ENCODE measurements at regions not wholly inside any gene's neighbourhood (a gene's known extent, or its start where the extent isn't known, plus 50 kb on each side); places are given as distances from the start of the nearest gene placed in this dataset.

DNA sequence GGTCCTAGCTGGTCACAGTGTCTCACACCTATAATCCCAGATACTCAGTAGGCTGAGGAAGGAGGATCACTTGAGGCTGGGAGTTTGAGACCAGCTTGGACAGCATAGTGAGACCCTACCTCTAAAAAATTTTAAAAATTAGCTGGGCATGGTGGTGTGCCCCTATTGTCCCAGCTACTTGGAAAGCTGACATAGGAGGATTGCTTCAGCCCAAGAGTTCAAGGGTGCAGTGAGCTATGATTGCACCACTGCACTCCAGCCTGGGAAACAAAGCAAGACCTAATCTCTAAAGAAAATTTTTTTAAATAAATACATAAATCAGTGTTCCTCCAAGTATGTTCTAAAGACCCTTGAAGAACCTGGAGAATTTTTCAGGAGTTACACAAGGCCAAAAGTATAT is 50.6 kb upstream of the GNAO1 start:
- DNase-seq (ENCODE audit: low read depth) = no peak

DNA sequence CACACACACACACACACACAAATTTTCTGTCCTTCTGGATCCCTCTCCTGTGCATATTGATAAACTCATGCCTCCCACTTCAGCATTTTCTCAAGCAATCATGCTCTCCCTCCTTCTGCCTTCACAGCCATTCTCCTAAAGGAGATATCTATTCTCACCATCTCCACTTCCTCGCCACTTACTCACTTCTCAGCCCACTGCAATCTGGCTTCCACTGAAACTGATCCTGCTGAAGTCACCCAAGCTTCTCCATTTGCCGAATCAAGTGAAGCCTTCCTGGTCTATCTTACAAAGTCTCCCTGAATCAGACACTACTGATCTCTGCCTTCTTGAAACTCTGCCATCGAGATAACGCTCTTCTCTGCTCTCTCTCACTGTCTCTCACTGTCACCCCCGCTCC is 54.0 kb upstream of the GNAO1 start:
- no peak for DNase-seq (ENCODE audit: low read depth)

DNA sequence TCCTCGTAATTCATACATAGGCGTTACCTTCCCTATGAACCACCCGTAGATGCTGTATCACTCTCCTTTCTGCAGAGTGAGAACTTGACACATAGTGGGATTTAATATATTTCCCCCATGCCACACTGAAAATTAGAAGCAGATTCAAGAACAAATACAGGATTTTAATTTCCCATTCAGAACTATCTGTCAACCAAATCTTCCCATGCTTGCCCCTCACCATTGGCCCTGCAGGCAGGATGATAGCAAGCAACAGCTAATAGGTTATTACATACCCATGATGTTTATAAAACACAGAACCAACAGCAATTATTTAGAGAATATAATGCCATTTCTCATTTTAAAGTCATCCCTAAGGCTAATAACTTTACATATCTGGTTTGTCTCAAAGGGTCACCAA is 55.0 kb upstream of the GNAO1 start:
- no peak for DNase-seq (ENCODE audit: low read depth)

DNA sequence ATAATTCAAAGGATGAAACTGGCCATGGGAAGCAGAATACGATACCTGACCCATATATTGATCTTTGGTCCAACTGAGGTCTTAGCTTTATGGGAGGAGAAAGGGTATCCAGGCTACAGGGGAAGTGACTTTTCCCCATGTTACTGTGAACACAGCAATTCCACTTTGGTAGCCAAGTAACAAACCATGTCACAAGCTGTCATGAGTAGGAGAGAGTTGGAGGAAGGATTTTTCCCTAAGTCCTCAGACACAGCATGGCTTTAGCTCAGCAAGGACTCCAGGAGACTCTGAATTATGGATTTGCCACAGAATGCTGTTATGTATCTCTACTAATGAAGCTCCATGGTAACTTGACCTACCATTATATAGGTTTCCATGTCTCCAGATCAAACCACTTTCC is 56.5 kb upstream of the GNAO1 start:
- no peak for DNase-seq (ENCODE audit: low read depth)

DNA sequence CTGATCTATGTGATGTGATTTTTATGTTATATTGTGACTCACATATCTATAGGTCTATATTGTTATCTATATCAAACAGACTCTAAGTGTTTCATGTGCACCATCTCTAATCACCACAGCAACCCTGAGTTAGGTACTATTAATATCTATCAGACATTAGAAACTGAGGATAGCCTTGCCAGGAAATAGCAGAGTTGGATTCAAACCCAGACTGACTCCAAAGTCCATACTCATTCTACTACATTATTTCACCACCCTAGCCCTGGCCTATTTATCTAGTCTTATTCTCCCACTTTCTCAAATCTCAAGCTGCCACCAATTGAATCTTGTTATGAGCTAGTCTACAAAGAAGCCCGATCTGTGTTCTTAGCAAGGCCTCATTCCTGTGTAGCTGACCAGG is 65.4 kb upstream of the GNAO1 start:
- no peak for DNase-seq (ENCODE audit: low read depth)

DNA sequence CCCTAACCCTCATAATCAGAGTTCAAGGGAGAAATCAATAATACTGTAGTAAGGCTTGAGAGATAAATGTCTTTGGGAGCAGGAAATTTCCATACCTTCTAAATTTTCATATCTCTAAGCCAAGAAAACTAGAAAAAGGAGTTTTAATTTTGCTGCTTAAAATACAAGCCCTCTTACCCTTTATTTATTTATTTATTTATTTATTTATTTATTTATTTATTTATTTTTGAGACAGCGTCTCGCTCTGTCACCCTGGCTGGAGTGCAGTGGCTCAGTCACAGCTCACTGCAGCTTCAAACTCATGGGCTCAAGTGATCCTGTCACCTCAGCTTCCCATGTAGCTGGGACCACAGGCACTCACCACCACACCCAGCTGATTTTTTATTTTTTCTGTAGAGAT is 69.0 kb upstream of the GNAO1 start:
- DNase-seq (ENCODE audit: low read depth) = no peak

DNA sequence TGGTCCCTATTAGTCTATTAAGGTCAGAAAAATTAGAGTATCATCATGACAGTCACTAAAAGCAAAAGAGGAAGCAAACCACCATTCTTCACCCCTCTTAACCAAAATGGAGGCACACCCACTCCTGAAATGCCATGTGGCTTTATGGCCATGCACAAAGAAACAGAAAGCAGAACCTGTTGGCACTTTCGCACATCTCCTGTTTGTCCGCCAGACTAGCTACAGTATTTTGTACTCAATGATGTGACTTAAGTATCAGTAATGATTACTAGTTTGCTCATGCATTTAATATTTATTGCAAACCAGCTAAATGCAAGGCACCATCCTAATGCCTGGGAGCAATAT is 70.2 kb upstream of the GNAO1 start:
- DNase-seq (ENCODE audit: low read depth) = no peak

DNA sequence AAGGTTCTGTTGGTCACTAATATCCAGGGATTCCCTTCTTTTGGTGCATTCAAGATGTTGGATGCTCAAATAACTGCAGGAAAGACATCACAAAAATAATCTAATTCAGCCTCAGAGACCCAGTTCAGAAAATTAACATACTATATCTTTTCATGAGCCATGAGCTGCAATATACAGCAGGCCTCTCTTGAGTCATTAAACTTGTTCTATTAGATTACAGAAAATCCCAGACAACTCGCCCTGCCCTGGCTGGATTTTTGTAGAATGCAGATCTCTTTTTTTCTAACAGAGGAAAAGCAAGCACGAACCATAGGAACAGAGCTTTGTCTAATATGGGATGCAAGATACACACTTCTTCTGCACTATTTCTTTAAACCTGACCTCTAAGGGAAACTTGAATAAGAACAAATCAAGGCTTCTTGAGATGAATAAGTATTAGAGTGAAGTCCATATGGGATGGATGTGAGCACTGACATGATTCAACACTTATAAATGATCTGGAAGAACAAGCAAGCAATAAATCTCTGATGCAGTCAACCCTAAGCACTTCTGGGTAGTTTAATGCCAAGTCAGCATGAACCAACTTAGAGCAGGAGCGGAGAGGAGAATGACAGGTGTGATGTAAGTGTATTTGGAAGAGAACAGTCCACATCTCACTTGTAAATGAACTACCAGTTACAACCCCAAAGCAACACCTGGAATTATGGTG is 70.7 kb upstream of the GNAO1 start:
- no peak for DNase-seq (ENCODE audit: low read depth)

DNA sequence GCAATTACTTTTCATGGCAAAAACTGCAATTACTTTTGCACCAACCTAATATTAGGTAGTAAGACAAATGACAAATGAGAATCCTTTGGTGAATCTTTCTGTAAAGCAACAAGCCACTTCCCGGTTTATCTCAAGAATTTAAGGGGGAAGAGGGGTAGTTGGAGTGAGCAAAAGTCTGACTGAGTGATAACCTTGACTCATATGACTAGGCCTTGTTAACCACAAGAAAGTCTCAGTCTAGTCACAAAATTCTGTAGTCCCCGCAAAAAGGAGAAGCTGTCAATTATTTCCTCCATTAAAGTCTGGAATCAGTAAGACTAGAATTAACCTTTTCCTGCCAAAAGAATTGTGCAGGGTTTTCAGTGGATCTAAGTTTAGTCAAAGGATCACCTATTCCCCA is 72.2 kb upstream of the GNAO1 start:
- DNase-seq (ENCODE audit: low read depth) = no peak

DNA sequence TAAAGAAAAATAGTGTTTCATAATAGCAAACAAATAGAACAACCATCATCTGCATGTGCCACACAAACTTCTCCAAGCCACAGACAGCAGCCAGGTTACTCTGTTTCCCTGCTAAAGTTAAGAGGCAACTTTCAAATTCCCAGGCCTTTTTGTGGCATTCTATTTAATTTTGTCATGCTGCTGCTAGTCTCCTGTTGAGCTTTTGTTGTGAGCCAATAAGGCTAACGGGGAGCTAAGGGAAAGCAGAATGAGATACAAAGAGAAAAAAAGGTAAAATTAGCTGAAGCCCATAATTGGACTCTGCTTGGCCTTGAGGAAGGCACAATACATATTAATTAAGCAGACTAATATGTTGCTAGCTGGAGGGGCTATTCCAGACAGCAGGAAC is 74.7 kb upstream of the GNAO1 start:
- DNase-seq (ENCODE audit: low read depth) = no peak

DNA sequence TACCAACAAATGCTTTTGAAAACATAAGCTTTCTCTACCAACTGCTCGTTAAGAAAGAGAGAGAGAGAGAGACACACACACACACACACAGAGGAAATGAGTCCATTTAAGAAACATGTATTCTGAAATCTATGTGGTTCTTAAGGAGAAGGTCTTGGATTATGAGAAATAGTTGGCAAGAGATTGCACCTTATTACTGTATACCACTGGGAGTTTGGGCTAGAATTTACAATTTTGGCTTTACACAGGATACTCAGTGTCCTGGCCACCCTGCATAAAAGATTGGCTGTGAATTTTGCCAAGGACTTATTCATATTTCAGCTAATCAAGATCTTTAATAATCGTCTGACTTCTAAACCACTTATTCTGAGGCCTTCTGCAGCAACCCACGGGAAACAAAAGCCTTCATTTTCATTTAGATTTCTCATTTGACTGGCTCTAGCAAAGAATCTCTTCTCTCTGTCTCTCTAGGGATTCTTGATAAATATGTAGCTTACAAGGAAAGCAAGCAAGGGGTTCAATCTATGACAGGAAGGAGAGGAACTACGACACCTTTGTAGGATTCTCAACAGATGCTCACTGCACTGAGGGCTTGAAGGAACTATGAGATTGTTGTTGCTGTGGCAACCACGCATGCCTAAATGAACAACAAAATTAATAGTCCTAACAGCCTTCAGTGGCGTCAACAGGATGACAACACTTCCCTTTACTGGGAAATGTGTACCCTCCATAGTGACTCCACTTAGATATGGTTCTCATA is 75.3 kb upstream of the GNAO1 start:
- DNase-seq (ENCODE audit: low read depth) = no peak

DNA sequence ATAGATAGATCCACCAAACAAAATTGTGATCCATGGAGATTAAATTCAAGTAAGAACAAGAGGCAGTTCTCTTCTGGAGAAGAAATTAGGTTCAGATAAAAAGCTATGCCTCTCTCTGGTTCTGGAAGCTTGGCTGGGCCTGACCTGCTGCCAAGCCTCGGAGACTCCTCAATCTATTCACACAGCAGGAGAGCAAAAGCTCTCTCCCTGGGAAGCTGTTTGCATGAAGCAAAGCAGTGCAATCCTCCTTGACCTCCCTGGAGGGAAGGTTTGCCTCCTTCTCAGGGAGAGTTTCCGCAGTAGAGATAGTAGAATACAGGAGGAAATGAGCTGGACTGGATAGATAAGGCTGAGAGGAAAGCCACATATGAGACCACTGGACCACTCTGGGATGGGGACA is 78.1 kb upstream of the GNAO1 start:
- DNase-seq (ENCODE audit: low read depth) = no peak

DNA sequence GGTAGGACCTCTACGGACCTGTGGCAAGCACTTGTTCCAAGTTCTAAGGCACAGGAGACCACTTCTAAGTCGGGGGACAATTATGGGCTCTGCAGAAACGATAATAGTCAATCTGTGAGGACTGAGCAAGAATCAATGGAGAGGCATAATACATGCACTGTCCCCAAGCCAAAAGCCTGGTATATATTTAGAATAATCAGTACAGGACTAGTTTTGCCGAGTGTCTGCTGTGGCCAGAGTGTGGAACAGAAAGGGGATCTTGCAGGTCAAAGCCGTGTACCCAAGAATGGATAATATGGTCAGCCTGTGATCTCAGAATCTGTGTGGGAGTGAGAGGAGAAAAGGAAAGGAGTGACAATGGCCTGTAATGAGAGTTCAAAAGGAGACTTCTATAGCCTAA is 80.2 kb upstream of the GNAO1 start:
- DNase-seq (ENCODE audit: low read depth) = no peak

DNA sequence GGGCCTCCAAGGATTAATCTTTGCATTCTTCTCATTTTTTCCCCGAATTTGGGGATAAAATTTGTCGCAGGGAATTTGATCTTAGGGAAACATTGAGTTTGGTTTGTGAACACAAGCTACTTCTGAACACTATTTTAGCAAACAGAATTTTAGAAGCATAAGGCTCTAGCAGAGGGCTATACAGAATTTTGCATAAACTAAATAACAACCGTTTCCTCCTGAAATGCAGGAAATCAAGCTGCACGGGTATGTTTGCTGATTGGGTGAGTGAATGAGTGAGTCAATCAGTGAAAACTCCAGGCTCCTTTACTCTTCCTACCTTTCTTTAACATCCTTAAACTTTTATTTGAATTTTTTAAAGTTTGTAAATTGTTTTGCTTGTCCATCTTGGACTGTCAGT is 81.3 kb upstream of the GNAO1 start:
- DNase-seq (ENCODE audit: low read depth) = no peak

DNA sequence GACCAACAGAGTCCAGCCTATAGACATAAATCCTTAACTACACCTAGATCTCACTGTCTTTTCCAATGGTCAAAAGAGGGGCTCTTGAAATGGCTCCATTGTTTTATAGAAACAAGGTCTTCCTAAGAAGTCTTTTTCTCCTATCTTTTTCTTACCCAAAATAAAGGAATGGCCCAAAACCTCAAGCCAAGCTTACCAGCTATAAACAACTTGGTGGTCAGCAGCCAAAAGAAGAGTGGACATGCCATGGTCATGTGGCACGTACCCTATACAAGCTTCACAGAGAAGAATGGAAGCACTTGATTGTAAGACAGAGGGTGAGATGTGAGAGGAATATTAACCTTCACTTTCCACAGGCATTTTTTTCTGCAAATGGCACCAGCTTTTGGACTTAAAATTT is 82.1 kb upstream of the GNAO1 start:
- no peak for DNase-seq (ENCODE audit: low read depth)

DNA sequence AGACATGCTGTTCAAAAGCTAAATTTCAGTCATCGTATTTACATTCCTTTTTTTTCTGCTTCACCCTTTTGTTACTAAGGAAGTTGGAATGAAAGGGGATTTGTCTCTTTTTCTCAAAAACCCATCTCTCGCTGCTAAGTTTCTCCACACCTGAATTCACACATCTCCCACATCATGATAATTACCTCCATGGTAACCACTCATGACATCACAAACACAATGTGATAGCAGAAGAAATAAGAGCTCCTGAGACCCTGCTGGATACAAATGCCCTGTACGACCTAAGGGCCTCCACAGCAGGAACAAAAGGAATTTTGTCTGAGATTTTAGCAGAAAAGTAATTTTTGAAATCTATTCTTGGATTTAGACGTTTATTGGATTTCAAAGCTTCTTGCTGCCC is 82.6 kb upstream of the GNAO1 start:
- no peak for DNase-seq (ENCODE audit: low read depth)

DNA sequence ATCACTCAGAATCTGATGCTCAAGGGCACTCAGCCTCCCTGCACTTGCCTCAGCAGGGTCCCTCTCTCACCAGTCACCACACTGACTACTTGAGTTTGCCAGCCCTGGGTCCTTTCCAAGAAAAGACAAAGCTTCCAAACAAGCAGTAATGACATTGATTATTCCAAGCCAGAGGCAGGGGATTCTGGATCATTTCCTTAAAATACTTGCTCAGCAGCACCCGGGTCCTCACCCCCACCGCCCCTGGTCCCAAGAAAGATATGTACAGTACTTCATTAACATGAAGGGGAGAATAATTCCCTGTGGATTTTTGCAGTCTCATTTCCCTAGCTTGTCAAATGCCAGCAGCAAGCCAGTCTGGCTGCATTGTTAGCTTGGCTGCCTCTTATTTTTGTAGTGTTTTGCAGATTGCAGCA is 83.2 kb upstream of the GNAO1 start:
- DNase-seq (ENCODE audit: low read depth) = no peak

DNA sequence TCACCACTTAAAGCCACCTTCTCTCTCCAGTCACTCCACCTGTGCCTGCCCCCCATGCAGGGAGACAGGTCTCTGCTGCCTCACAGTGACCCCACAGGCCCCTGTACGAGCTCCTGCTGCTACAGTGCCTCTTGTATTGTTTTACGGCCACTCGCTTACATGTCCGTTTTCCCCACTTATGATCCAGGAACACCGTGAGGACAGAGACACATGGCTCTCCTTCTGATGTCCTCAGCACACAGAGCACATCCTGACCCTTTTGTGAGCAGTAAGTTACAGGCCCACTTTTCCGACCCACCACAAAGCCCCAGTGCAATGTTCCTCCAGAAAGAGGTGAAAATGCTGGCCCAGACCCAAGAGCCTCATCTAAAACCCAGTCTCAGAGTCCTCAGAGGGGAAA is 84.8 kb upstream of the GNAO1 start:
- DNase-seq (ENCODE audit: low read depth) = no peak

DNA sequence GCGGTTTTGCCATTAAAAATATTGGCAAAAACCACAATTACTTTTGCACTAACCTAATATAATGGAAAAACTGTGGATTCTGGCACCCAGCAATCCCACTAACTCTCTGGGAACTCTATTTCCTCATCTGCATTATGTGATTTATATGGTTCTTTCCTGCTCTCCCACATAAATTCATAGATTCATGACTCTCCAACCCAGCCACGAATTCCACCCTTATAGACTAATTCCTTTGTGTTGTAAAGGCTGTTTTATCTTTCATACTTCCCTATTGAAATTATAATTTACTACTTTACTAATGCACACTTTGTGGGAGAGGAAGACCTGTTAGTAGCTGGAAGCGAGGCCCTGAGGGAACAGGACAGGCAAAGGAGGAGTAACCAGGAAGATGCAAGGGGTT is 88.4 kb upstream of the GNAO1 start:
- DNase-seq (ENCODE audit: low read depth) = no peak

DNA sequence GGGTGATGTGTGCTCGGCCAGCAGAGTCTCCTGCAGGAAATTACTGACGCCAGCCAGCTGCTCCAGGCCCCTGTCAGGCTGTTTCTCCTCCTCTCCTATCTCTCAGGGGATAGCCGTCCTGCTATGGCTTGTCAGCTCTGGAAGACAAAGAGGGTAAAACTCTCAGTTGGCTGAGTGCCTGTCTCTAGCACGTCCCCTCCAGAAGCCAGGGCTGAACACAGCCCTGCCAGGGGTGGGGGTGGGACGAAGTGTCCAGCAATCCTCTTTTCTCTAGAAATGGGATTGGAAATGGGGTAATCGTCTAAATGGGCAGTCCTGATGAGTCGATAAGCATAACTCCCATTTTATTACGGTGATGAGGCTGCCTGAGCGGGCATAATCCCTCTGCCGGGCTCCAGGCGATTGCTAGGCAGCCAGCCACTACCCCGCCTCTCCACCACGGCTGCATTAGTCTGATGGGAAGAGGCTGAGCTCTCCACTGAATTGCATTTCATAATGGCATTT is 89.1 kb upstream of the GNAO1 start:
- no peak for DNase-seq (ENCODE audit: low read depth)

DNA sequence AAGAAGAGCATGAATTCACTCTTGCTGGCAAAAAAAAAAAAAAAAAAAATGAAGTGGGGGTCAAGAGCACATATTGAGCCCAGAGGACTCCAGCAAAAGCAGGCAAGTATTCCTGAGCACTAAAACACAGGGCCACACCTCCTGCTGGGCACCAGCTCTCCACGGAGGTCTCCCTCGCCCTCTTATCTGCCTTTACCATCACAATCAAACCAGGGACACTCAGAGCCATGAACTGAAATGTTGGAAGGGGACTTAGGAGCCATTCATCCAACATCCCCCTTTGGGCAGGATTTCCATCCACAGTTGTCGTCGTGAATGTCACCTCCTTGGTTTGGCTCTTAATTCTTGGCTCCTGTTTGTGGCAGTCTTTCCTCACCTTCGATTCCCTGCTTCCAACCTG is 89.8 kb upstream of the GNAO1 start:
- DNase-seq (ENCODE audit: low read depth) = no peak

DNA sequence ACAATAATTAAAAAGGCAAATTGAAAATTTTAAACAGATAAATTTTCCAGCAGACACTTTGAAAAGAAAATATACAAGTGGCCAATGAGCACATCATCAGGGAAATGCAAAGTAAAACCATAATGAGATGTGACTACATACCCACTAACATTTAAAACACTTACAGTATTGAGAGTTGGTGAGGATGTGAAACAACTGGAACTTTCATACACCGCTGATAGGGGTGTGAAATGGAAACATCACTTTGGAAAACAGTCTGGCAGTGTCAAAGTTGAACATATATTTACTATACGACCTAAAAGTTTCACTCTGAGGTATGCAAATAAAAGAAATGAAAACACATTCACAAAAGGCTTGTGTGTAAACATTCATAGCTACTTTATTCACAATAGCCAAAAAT is 94.0 kb upstream of the GNAO1 start:
- DNase-seq (ENCODE audit: low read depth) = no peak

DNA sequence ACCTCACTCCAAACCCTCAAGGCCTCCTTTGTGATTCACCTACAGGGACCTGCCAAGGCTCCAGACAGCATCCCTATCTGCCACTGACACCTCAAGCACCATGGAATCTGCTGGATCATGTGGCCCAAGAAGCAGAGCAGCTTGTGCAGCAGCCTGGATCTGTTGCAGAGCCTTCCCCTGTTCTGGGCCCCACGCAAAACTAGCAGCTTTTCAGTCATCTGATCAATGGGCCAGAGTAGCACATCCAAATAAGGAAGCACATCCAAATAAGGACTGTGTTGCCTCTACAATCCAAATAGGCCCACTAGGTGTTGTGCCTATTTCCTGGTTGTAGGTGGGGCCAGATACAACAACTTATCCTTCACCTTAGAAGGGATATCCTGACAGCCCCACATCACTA is 97.1 kb upstream of the GNAO1 start:
- no peak for DNase-seq (ENCODE audit: low read depth)

DNA sequence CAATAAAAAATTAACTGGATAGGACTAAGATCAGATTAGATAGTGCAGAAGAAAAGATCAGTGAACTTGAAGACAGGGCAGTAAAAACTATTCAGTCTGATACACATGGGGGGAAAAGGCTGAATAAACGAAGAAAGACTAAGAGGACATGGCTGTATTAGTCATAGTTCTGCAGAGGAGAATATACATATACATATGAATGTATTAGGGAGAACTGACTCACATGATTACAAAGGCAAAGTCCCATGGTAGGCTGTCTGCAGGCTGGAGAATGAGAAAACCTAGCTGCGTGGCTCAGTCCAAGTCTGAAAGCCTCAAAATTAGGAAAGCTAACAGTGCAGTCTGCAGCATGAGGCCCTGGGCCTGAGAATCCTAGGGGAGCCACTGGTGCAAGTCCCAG is 98.2 kb upstream of the GNAO1 start:
- DNase-seq (ENCODE audit: low read depth) = no peak

All from stimulated activated CD4-positive, alpha-beta T cell treated with anti-CD3 and anti-CD28 coated beads, Interleukin-2, amount 100 ng/mL, for 4 hours (primary cell).